ENCODE measurements at regions not wholly inside any gene's neighbourhood (a gene's known extent, or its start where the extent isn't known, plus 50 kb on each side); places are given as distances from the start of the nearest gene placed in this dataset.

GRCh38 chr3:134094491-134094890 is 64.8 kb upstream of the SLCO2A1 start:
- DNase-seq (ENCODE audit: extremely low read depth, low read depth) = no peak
- TF ChIP-seq CTCF (IDR thresholded peaks at IDR 0.05; ENCODE audit: low read depth, low read length, missing control alignments) = no peak
- no peak overlapping the region for H3K4me3 ChIP-seq (replicated peaks; ENCODE audit: low read depth, low read length)

GRCh38 chr3:134093956-134094355 is 64.2 kb upstream of the SLCO2A1 start:
- DNase-seq (ENCODE audit: extremely low read depth, low read depth) = no peak
- H3K4me3 ChIP-seq (replicated peaks; ENCODE audit: low read depth, low read length) = no peak overlapping the region
- no peak for TF ChIP-seq CTCF (IDR thresholded peaks at IDR 0.05; ENCODE audit: low read depth, low read length, missing control alignments)

GRCh38 chr3:134092208-134092701 is 62.5 kb upstream of the SLCO2A1 start:
- TF ChIP-seq CTCF (IDR thresholded peaks at IDR 0.05; ENCODE audit: low read depth, low read length, missing control alignments) = no peak
- DNase-seq (ENCODE audit: extremely low read depth, low read depth) = no peak
- H3K4me3 ChIP-seq (replicated peaks; ENCODE audit: low read depth, low read length) = no peak overlapping the region

GRCh38 chr3:134090031-134090430 is 60.3 kb upstream of the SLCO2A1 start:
- DNase-seq (ENCODE audit: extremely low read depth, low read depth) = no peak
- no peak for TF ChIP-seq CTCF (IDR thresholded peaks at IDR 0.05; ENCODE audit: low read depth, low read length, missing control alignments)
- no peak overlapping the region for H3K4me3 ChIP-seq (replicated peaks; ENCODE audit: low read depth, low read length)

DNA sequence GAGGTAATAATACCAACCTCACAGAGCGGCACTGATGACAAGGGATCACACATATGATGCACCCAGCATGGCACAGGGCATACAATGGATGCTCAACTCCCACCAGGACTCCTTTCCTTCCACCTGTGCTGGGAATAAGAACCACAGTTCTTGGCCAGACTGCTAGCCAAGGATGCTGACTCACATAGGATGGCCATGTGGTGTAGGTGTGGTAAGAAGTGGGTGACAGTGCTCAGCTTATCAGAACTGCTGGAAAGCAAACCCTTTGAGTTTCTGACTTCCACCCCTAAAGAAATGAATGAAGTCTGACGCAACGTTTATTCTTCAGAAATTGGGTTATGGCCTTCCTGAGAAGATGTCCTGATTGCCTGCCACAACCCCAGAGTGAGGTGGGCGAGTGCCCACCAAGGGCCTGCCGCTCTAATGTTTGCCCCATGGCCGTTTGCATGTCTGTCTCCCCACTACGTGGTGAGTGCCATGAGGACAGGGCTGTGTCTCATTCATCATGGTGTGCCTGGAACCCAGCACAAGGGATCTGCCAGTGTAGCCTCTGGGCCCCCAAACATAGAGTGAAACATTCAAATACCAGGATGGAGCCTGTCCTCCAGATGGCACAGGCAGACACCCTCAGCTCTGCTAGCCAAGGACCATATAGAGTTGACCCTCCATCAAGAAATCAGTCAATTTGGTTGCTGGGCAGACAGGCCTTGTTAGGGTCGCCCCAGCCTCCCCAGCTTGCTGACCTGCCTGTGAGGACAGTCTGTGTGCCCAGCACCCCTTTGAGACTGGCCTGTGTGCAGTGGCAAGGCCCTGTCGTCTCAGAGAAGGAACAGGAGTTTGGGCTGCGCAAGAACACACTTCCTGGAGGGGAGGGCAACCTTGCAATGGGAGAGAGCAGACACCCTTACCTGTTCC is 57.6 kb upstream of the SLCO2A1 start:
- DNase-seq (ENCODE audit: extremely low read depth, low read depth) = no peak
- TF ChIP-seq CTCF (IDR thresholded peaks at IDR 0.05; ENCODE audit: low read depth, low read length, missing control alignments) = no peak
- no peak overlapping the region for H3K4me3 ChIP-seq (replicated peaks; ENCODE audit: low read depth, low read length)

DNA sequence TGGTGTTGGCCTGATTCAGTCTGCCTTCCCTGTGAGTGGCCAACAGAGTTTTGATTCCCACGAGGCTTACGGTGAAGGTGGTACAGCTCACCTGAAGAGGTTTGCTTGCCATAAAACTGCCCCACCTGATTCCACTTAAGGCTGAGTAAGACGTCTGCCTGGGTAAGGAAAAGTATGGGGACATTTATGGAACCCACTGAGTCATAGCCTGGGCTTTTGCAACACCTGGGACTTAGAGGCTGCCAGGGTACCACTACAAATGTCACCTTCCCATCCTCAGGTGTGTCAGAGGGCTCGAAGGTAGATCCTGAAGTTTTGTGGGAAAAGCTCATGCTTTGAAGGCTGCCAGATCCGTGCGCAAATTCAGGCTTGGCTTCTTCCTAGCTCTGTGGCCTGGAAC is 56.9 kb upstream of the SLCO2A1 start:
- no peak overlapping the region for H3K4me3 ChIP-seq (replicated peaks; ENCODE audit: low read depth, low read length)
- TF ChIP-seq CTCF (IDR thresholded peaks at IDR 0.05; ENCODE audit: low read depth, low read length, missing control alignments) = no peak
- no peak for DNase-seq (ENCODE audit: extremely low read depth, low read depth)

Data from HFF-Myc (cell line).